Nephron progenitor cell (in vitro differentiated cells): ENCODE measurements at regions not wholly inside any gene's neighbourhood (a gene's known extent, or its start where the extent isn't known, plus 50 kb on each side); places are given as distances from the start of the nearest gene placed in this dataset.

ENCODE experiments used
- DNase-seq: peaks from one replicate; pipeline ENCODE4 v3.0.0; 2021
- H3K27ac Mint-ChIP-seq: 2 replicates; pipeline ENCODE4 v1.8.0; 2021; ENCODE audit warnings: mild to moderate bottlenecking, moderate library complexity, mixed read lengths
- H3K27me3 Mint-ChIP-seq: 2 replicates; pipeline ENCODE4 v1.8.0; 2021; ENCODE audit warnings: mild to moderate bottlenecking, low read depth, mixed read lengths; ENCODE audit not compliant: poor library complexity
- H3K36me3 Mint-ChIP-seq: 2 replicates; pipeline ENCODE4 v1.8.0; 2021; ENCODE audit warnings: low read depth, mixed read lengths
- H3K4me1 Mint-ChIP-seq: 2 replicates; pipeline ENCODE4 v1.8.0; 2021; ENCODE audit warnings: mixed read lengths
- H3K4me3 Mint-ChIP-seq: 2 replicates; pipeline ENCODE4 v1.8.0; 2021; ENCODE audit warnings: mild to moderate bottlenecking, moderate library complexity, mixed read lengths
- H3K9me3 Mint-ChIP-seq: 2 replicates; pipeline ENCODE4 v1.8.0; 2021; ENCODE audit warnings: mild to moderate bottlenecking, moderate library complexity, mixed read lengths
- CTCF ChIP-seq: fragments of 200-600 bp; sonication (generic); IDR thresholded peaks from 2 replicates; pipeline ENCODE4 v1.5.0; 2021; ENCODE audit warnings: antibody characterized with exemption

GRCh38 chr2:180660881-180661685 lies 319.3 kb upstream of the UBE2E3 start:
- Mint-ChIP-seq H3K9me3 (no peaks in the 10 kb centered on the region), H3K4me1 (peaks cover 11% of the 10 kb centered on the region), H3K27ac (no peak overlapping the region), H3K4me3 (no peak overlapping the region), H3K36me3 (no peaks in the 10 kb centered on the region), H3K27me3 (no peaks in the 10 kb centered on the region)
- no peak for TF ChIP-seq CTCF
- DNase-seq, result no peak

GRCh38 chr2:180660207-180660606 lies 320.2 kb upstream of the UBE2E3 start:
- Mint-ChIP-seq H3K27me3 (no peaks in the 10 kb centered on the region), H3K27ac (no peak overlapping the region), H3K36me3 (no peaks in the 10 kb centered on the region), H3K4me3 (no peak overlapping the region), H3K9me3 (no peaks in the 10 kb centered on the region), H3K4me1 (peaks cover 11% of the 10 kb centered on the region)
- TF ChIP-seq CTCF, result no peak
- DNase-seq, result no peak

- Mint-ChIP-seq H3K27me3 (peaks cover 3% of the 10 kb centered on the region), H3K27ac (no peak overlapping the region), H3K36me3 (no peaks in the 10 kb centered on the region), H3K4me1 (peaks cover 11% of the 10 kb centered on the region), H3K4me3 (no peak overlapping the region), H3K9me3 (no peaks in the 10 kb centered on the region)
- DNase-seq, result no peak
- no peak for TF ChIP-seq CTCF
Observed at GRCh38 chr2:180657054-180657453, 323.4 kb upstream of the UBE2E3 start.

- TF ChIP-seq CTCF, result no peak
- Mint-ChIP-seq H3K4me3 (no peak overlapping the region), H3K9me3 (no peaks in the 10 kb centered on the region), H3K27ac (no peak overlapping the region), H3K36me3 (no peaks in the 10 kb centered on the region), H3K4me1 (peaks cover 11% of the 10 kb centered on the region), H3K27me3 (peaks cover 3% of the 10 kb centered on the region)
- no peak for DNase-seq
Observed at GRCh38 chr2:180656455-180656847, 324.0 kb upstream of the UBE2E3 start.

GRCh38 chr2:180655842-180656454 lies 324.5 kb upstream of the UBE2E3 start:
- peak; percentile 39 for TF ChIP-seq CTCF
- H3K36me3 Mint-ChIP-seq, result no peaks in the 10 kb centered on the region
- H3K9me3 Mint-ChIP-seq, result no peaks in the 10 kb centered on the region
- no peak for DNase-seq
- peaks cover 3% of the 10 kb centered on the region for H3K27me3 Mint-ChIP-seq
- H3K4me3 Mint-ChIP-seq, result no peak overlapping the region
- peaks cover 11% of the 10 kb centered on the region for H3K4me1 Mint-ChIP-seq
- H3K27ac Mint-ChIP-seq, result no peak overlapping the region

GRCh38 chr2:180655393-180655792 lies 325.0 kb upstream of the UBE2E3 start:
- H3K4me1 Mint-ChIP-seq, result peaks cover 11% of the 10 kb centered on the region
- H3K36me3 Mint-ChIP-seq, result no peaks in the 10 kb centered on the region
- DNase-seq, result no peak
- TF ChIP-seq CTCF, result no peak
- peaks cover 3% of the 10 kb centered on the region for H3K27me3 Mint-ChIP-seq
- H3K4me3 Mint-ChIP-seq, result no peak overlapping the region
- H3K27ac Mint-ChIP-seq, result no peak overlapping the region
- H3K9me3 Mint-ChIP-seq, result no peaks in the 10 kb centered on the region
